ENCODE measurements at regions not wholly inside any gene's neighbourhood (a gene's known extent, or its start where the extent isn't known, plus 50 kb on each side); places are given as distances from the start of the nearest gene placed in this dataset.

DNA sequence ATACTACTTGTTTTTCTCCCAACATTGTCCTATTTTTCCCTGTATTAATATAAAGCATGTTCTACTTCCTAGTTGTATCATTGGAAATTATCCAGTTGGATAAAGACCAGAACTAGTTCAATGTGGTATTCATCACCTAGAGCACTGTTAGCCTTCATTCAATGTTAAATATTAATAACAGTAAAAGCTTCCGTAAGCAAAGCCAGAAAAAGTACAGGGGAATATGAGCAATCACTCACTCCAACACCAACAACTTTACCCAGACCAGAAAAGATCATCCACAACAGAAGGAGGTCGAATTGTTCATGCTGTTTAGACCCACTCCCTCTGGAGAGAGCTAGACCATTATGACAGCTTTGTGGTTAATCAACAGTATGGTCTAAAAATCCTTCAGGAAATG is 728.4 kb downstream of the MAT2B start:
- TF ChIP-seq, protein P1, sequence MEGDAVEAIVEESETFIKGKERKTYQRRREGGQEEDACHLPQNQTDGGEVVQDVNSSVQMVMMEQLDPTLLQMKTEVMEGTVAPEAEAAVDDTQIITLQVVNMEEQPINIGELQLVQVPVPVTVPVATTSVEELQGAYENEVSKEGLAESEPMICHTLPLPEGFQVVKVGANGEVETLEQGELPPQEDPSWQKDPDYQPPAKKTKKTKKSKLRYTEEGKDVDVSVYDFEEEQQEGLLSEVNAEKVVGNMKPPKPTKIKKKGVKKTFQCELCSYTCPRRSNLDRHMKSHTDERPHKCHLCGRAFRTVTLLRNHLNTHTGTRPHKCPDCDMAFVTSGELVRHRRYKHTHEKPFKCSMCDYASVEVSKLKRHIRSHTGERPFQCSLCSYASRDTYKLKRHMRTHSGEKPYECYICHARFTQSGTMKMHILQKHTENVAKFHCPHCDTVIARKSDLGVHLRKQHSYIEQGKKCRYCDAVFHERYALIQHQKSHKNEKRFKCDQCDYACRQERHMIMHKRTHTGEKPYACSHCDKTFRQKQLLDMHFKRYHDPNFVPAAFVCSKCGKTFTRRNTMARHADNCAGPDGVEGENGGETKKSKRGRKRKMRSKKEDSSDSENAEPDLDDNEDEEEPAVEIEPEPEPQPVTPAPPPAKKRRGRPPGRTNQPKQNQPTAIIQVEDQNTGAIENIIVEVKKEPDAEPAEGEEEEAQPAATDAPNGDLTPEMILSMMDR (IDR thresholded peaks at IDR 0.05; ENCODE audit: low read depth, low read length, missing input control): no peak
- TF ChIP-seq JUND (IDR thresholded peaks at IDR 0.05) (no peak), RAD21 (IDR thresholded peaks at IDR 0.05) (no peak), GABPA (IDR thresholded peaks at IDR 0.05 in 1 of 2, conservative IDR thresholded peaks at IDR 0.05 in 1 of 2) (no peak)
- TF ChIP-seq, protein P2, sequence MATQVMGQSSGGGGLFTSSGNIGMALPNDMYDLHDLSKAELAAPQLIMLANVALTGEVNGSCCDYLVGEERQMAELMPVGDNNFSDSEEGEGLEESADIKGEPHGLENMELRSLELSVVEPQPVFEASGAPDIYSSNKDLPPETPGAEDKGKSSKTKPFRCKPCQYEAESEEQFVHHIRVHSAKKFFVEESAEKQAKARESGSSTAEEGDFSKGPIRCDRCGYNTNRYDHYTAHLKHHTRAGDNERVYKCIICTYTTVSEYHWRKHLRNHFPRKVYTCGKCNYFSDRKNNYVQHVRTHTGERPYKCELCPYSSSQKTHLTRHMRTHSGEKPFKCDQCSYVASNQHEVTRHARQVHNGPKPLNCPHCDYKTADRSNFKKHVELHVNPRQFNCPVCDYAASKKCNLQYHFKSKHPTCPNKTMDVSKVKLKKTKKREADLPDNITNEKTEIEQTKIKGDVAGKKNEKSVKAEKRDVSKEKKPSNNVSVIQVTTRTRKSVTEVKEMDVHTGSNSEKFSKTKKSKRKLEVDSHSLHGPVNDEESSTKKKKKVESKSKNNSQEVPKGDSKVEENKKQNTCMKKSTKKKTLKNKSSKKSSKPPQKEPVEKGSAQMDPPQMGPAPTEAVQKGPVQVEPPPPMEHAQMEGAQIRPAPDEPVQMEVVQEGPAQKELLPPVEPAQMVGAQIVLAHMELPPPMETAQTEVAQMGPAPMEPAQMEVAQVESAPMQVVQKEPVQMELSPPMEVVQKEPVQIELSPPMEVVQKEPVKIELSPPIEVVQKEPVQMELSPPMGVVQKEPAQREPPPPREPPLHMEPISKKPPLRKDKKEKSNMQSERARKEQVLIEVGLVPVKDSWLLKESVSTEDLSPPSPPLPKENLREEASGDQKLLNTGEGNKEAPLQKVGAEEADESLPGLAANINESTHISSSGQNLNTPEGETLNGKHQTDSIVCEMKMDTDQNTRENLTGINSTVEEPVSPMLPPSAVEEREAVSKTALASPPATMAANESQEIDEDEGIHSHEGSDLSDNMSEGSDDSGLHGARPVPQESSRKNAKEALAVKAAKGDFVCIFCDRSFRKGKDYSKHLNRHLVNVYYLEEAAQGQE (IDR thresholded peaks at IDR 0.05): no peak
- TF ChIP-seq, protein P3, sequence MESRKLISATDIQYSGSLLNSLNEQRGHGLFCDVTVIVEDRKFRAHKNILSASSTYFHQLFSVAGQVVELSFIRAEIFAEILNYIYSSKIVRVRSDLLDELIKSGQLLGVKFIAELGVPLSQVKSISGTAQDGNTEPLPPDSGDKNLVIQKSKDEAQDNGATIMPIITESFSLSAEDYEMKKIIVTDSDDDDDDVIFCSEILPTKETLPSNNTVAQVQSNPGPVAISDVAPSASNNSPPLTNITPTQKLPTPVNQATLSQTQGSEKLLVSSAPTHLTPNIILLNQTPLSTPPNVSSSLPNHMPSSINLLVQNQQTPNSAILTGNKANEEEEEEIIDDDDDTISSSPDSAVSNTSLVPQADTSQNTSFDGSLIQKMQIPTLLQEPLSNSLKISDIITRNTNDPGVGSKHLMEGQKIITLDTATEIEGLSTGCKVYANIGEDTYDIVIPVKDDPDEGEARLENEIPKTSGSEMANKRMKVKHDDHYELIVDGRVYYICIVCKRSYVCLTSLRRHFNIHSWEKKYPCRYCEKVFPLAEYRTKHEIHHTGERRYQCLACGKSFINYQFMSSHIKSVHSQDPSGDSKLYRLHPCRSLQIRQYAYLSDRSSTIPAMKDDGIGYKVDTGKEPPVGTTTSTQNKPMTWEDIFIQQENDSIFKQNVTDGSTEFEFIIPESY (IDR thresholded peaks at IDR 0.05): no peak

Measured in liver (tissue), 3 donors.